HepG2 (cell line): ENCODE measurements at regions not wholly inside any gene's neighbourhood (a gene's known extent, or its start where the extent isn't known, plus 50 kb on each side); places are given as distances from the start of the nearest gene placed in this dataset.

ENCODE experiments used
- ATAC-seq: fragments of 200-7000 bp; cut with Tn5 transposase; 3 replicates; pipeline ENCODE4 v1.9.1; 2020; ENCODE audit warnings: mild to moderate bottlenecking, moderate library complexity
- BruUV-seq: library from RNA; stranded (reverse); fragments of 400-500 nt; replicated peaks from 2 replicates; lab custom pipeline; 2021; lab: Mats Ljungman, UMichigan
- CTCF ChIA-PET: fragments of 300-600 bp; formaldehyde crosslinking; extraction: SDS; loops from one replicate; lab custom pipeline; 2021; ENCODE audit warnings: low total read pairs, inconsistent platforms, low intra/inter-chr PET ratio; lab: Yijun Ruan, JAX
- POLR2A ChIA-PET: fragments of 350-600 bp; sonication (Branson Sonifier 250); formaldehyde crosslinking; loops from one replicate; lab custom pipeline; 2020; ENCODE audit warnings: antibody characterized with exemption, inconsistent platforms; lab: Yijun Ruan, JAX
- DNase-seq: peaks from one replicate; pipeline ENCODE4 v3.0.0-alpha.2; 2015; ENCODE audit warnings: low spot score
- FAIRE-seq: peaks from 3 replicates; lab custom pipeline; 2011; peaks lifted over from hg19 to GRCh38; lab: Jason Lieb, UNC
- H2AFZ ChIP-seq: one replicate; pipeline ENCODE4 v1.6.1; 2011; ENCODE audit warnings: low read length, inconsistent platforms
- H3K27ac ChIP-seq: fragments of 300-600 bp; 3 replicates; pipeline ENCODE4 v1.8.0; 2011; ENCODE audit warnings: mixed run types, mild to moderate bottlenecking, mixed read lengths, low read length, inconsistent platforms; ENCODE audit not compliant: insufficient read depth; ENCODE audit errors: extremely low read length
- H3K27me3 ChIP-seq, 2 experiments: fragments of 200-600 bp in 1 of 2; 2 replicates in 1 of 2; 3 replicates in 1 of 2; pipeline versions ENCODE4 v1.6.0 to v1.8.0; 2011; ENCODE audit warnings: low read length in 2 of 2, mild to moderate bottlenecking in 2 of 2, moderate library complexity in 2 of 2, inconsistent platforms in 1 of 2; ENCODE audit not compliant: insufficient read depth in 2 of 2, control insufficient read depth in 1 of 2
- H3K36me3 ChIP-seq, 2 experiments: fragments of 200-600 bp in 1 of 2; replicated peaks in 1 of 2; 2 replicates in 1 of 2; 3 replicates in 1 of 2; pipeline versions ENCODE4 v1.5.1 to v1.8.0; 2011; ENCODE audit warnings: low read length in 2 of 2, inconsistent platforms in 1 of 2; ENCODE audit not compliant: insufficient read depth in 2 of 2, control insufficient read depth in 1 of 2
- H3K4me1 ChIP-seq: 2 replicates; pipeline ENCODE4 v1.5.1; 2012; ENCODE audit warnings: low read length, inconsistent platforms; ENCODE audit not compliant: insufficient read depth
- H3K4me2 ChIP-seq: 2 replicates; pipeline ENCODE4 v1.6.0; 2011; ENCODE audit warnings: low read depth, low read length, inconsistent platforms
- H3K4me3 ChIP-seq, 3 experiments: fragments of 200-600 bp in 1 of 3; sonication (generic), shearing (Covaris generic) in 1 of 3; replicated peaks in 1 of 3; 2 replicates each; pipeline ENCODE4 v1.5.1; 2011 to 2016; ENCODE audit warnings: low read length in 3 of 3, inconsistent platforms in 2 of 3, low read depth in 2 of 3, mild to moderate bottlenecking in 2 of 3, control low read depth in 1 of 3, mixed read lengths in 1 of 3; ENCODE audit not compliant: insufficient read depth in 1 of 3
- H3K79me2 ChIP-seq: one replicate; pipeline ENCODE4 v1.6.1; 2011; ENCODE audit warnings: low read length, inconsistent platforms; ENCODE audit not compliant: insufficient read depth
- H3K9ac ChIP-seq: 2 replicates; pipeline ENCODE4 v1.6.0; 2011; ENCODE audit warnings: mild to moderate bottlenecking, low read depth, low read length, inconsistent platforms; ENCODE audit not compliant: insufficient read depth
- H3K9me3 ChIP-seq: 2 replicates; pipeline ENCODE4 v1.5.1; 2012; ENCODE audit warnings: mild to moderate bottlenecking, low read length
- H4K20me1 ChIP-seq: 2 replicates; pipeline ENCODE4 v1.6.0; 2011; ENCODE audit warnings: inconsistent platforms, mild to moderate bottlenecking, low read length, moderate library complexity; ENCODE audit not compliant: insufficient read depth
- AHDC1 ChIP-seq: sonication (generic); formaldehyde crosslinking; IDR thresholded peaks from 2 replicates; pipeline ENCODE4 v1.5.1; 2020; ENCODE audit warnings: mild to moderate bottlenecking, missing genetic modification reagents, borderline replicate concordance
- ATAD3A ChIP-seq: sonication (generic); formaldehyde crosslinking; IDR thresholded peaks from 2 replicates; pipeline ENCODE4 v1.4.0; 2020; ENCODE audit warnings: missing genetic modification reagents
- BRCA1 ChIP-seq: sonication (generic); formaldehyde crosslinking; IDR thresholded peaks from 2 replicates; pipeline ENCODE4 v1.4.0; 2020; ENCODE audit warnings: missing genetic modification reagents
- DDIT3 ChIP-seq: sonication (generic); formaldehyde crosslinking; IDR thresholded peaks from 2 replicates; pipeline ENCODE4 v1.4.0; 2020; ENCODE audit warnings: mild to moderate bottlenecking, missing genetic modification reagents
- ETV6 ChIP-seq: sonication (generic); formaldehyde crosslinking; conservative IDR thresholded peaks from 2 replicates; pipeline ENCODE4 v1.4.0; 2020; ENCODE audit warnings: missing genetic modification reagents
- JUNB ChIP-seq: sonication (generic); formaldehyde crosslinking; IDR thresholded peaks from 2 replicates; pipeline ENCODE4 v1.8.0; 2022; ENCODE audit warnings: missing genetic modification reagents, mild to moderate bottlenecking, borderline replicate concordance
- PITX1 ChIP-seq: sonication (generic); formaldehyde crosslinking; IDR thresholded peaks from 2 replicates; pipeline ENCODE4 v1.5.1; 2020; ENCODE audit warnings: mild to moderate bottlenecking, missing genetic modification reagents
- ZNF292 ChIP-seq: sonication (generic); formaldehyde crosslinking; IDR thresholded peaks from 2 replicates; pipeline ENCODE4 v1.8.1; 2022; ENCODE audit warnings: mild to moderate bottlenecking, low read depth, missing genetic modification reagents, borderline replicate concordance
- ZNF331 ChIP-seq: sonication (generic); formaldehyde crosslinking; IDR thresholded peaks from 2 replicates; pipeline ENCODE4 v1.4.0; 2020; ENCODE audit warnings: missing genetic modification reagents
- ZNF337 ChIP-seq: sonication (generic); formaldehyde crosslinking; IDR thresholded peaks from 2 replicates; pipeline ENCODE4 v1.5.1; 2020; ENCODE audit warnings: missing genetic modification reagents, low read depth, mild to moderate bottlenecking, borderline replicate concordance
- ZNF558 ChIP-seq: sonication (generic); formaldehyde crosslinking; IDR thresholded peaks from 2 replicates; pipeline ENCODE4 v1.9.0; 2022; ENCODE audit warnings: mild to moderate bottlenecking, missing genetic modification reagents, borderline replicate concordance
- ZNF619 ChIP-seq: sonication (generic); formaldehyde crosslinking; IDR thresholded peaks from 2 replicates; pipeline ENCODE4 v1.4.0; 2020; ENCODE audit warnings: mild to moderate bottlenecking, missing genetic modification reagents
- ZNF83 ChIP-seq: sonication (generic); formaldehyde crosslinking; IDR thresholded peaks from 2 replicates; pipeline ENCODE4 v1.4.0; 2020; ENCODE audit warnings: missing genetic modification reagents, mild to moderate bottlenecking, borderline replicate concordance
- WGBS: methylation state at CpG from one replicate; pipeline ENCODE4 v1.1.6; 2017; ENCODE audit warnings: low lambda C conversion rate; 5-methylcytosine and 5-hydroxymethylcytosine counted together
- in situ Hi-C: cut with HindIII; loops from 2 replicates; pipeline ENCODE4 v1.10.0; 2017; ENCODE audit warnings: low pct_unique_long_range_greater_than_20kb; ENCODE audit not compliant: extremely low pct_ligation_motif_present
- intact Hi-C: fragments of 100-400 bp; cut with micrococcal nuclease; formaldehyde crosslinking; loops from one replicate; pipeline ENCODE4 v1.10.0; 2022; ENCODE audit not compliant: unreplicated experiment

GRCh38 chr7:40966693-40967092 lies 736.2 kb downstream of the INHBA start:
- no peaks in the 10 kb centered on the region for H3K79me2 ChIP-seq
- H3K36me3 ChIP-seq = no peaks in the 10 kb centered on the region
- no peaks in the 10 kb centered on the region for H3K9me3 ChIP-seq
- no peaks in the 10 kb centered on the region for H4K20me1 ChIP-seq
- intact Hi-C loops = no loop called here
- WGBS = 44% methylated on average over 2 of the region's 2 CpGs
- no peak overlapping the region for H2AFZ ChIP-seq
- ChIA-PET CTCF (no interaction called here), POLR2A (no interaction called here)
- DNase-seq = no peak
- H3K4me1 ChIP-seq = no peaks in the 10 kb centered on the region
- H3K27ac ChIP-seq = no peak overlapping the region
- ATAC-seq = no peak
- no peak overlapping the region for H3K4me3 ChIP-seq
- no peaks in the 10 kb centered on the region for H3K27me3 ChIP-seq
- no peak overlapping the region for H3K9ac ChIP-seq
- in situ Hi-C loops = no loop called here
- FAIRE-seq = no peak
- H3K4me2 ChIP-seq = no peak overlapping the region
- no peak for TF ChIP-seq JUNB (CRISPR knock-in tag)
- no peak for TF ChIP-seq ZNF337 (CRISPR knock-in tag)
- TF ChIP-seq ZNF292 = no peak
- no peak for TF ChIP-seq BRCA1 (CRISPR knock-in tag)
- TF ChIP-seq ZNF558 (CRISPR knock-in tag) = no peak
- TF ChIP-seq DDIT3 (CRISPR knock-in tag) = no peak
- BruUV-seq = no TSS peak

- Histone ChIP-seq H2AFZ (no peak overlapping the region), H3K4me1 (no peaks in the 10 kb centered on the region), H3K4me2 (no peak overlapping the region), H3K9ac (no peak overlapping the region), H3K27me3 (no peaks in the 10 kb centered on the region), H3K79me2 (no peaks in the 10 kb centered on the region), H3K27ac (no peak overlapping the region), H3K9me3 (no peaks in the 10 kb centered on the region), H3K4me3 (no peak overlapping the region), H3K36me3 (no peaks in the 10 kb centered on the region), H4K20me1 (no peaks in the 10 kb centered on the region)
- DNase-seq (no peak), ATAC-seq (no peak), FAIRE-seq (no peak)
- WGBS = 61% methylated on average over 1 of the region's 1 CpG
- in situ Hi-C loops = no loop called here
- intact Hi-C loops = no loop called here
- POLR2A ChIA-PET = no interaction called here
- no TSS peak for BruUV-seq
- CTCF ChIA-PET = no interaction called here
- TF ChIP-seq ZNF619 (CRISPR knock-in tag) (no peak), ZNF83 (no peak), ATAD3A (CRISPR knock-in tag) (no peak), AHDC1 (CRISPR knock-in tag) (no peak), ZNF331 (no peak), PITX1 (CRISPR knock-in tag) (no peak), ETV6 (CRISPR knock-in tag) (no peak)
These were observed 737.1 kb downstream of the INHBA start for GRCh38 chr7:40965774-40966173.
